SK-N-SH (cell line): ENCODE measurements at regions not wholly inside any gene's neighbourhood (a gene's known extent, or its start where the extent isn't known, plus 50 kb on each side); places are given as distances from the start of the nearest gene placed in this dataset.

ENCODE experiments used
- CTCF ChIA-PET: fragments of 300-600, 350-600 bp; formaldehyde crosslinking; extraction: SDS; loops from one replicate; lab custom pipeline; 2021; lab: Yijun Ruan, JAX
- POLR2A ChIA-PET: fragments of 350-600 bp; sonication (Branson Sonifier 250); formaldehyde crosslinking; extraction: SDS; loops from one replicate; lab custom pipeline; 2020; ENCODE audit warnings: antibody characterized with exemption, inconsistent platforms; lab: Yijun Ruan, JAX
- DNase-seq: peaks from one replicate; pipeline ENCODE4 v3.0.0; 2012
- H2AFZ ChIP-seq: fragments of 200-600 bp; sonication (generic); 2 replicates; pipeline ENCODE4 v1.8.1; 2016; ENCODE audit warnings: antibody characterized with exemption, mild to moderate bottlenecking, low read depth
- H3F3A ChIP-seq: fragments of 200-600 bp; sonication (generic); replicated peaks from 2 replicates; pipeline ENCODE3; 2016; ENCODE audit warnings: antibody characterized with exemption, mild to moderate bottlenecking; ENCODE audit not compliant: insufficient read depth
- H3K27ac ChIP-seq, 2 experiments: fragments of 200-500 bp in 1 of 2; fragments of 200-600 bp in 1 of 2; sonication (Bioruptor generic) in 1 of 2; sonication (generic), shearing (Covaris generic) in 1 of 2; 2 replicates each; pipeline versions ENCODE4 v1.5.1 to v1.6.1; 2014 to 2016; ENCODE audit warnings: low read depth in 2 of 2, inconsistent platforms in 1 of 2, low read length in 1 of 2, mild to moderate bottlenecking in 1 of 2, mixed read lengths in 1 of 2
- H3K27me3 ChIP-seq: fragments of 200-600 bp; sonication (generic), shearing (Covaris generic); 2 replicates; pipeline ENCODE4 v1.6.1; 2016; ENCODE audit warnings: mixed run types; ENCODE audit not compliant: insufficient read depth
- H3K36me3 ChIP-seq, 2 experiments: fragments of 200-500 bp in 1 of 2; fragments of 200-600 bp in 1 of 2; sonication (Bioruptor generic) in 1 of 2; sonication (generic) in 1 of 2; replicated peaks in 1 of 2; 2 replicates each; pipeline versions ENCODE3 to v1.5.1; 2014 to 2016; ENCODE audit warnings: low read length in 1 of 2, mild to moderate bottlenecking in 1 of 2; ENCODE audit not compliant: insufficient read depth in 2 of 2, control insufficient read depth in 1 of 2
- H3K4me1 ChIP-seq, 2 experiments: fragments of 200-500 bp in 1 of 2; fragments of 200-600 bp in 1 of 2; sonication (Bioruptor generic) in 1 of 2; sonication (generic), shearing (Covaris generic) in 1 of 2; 2 replicates each; pipeline versions ENCODE4 v1.5.1 to v1.6.1; 2014 to 2016; ENCODE audit warnings: low read depth in 1 of 2, low read length in 1 of 2, mixed run types in 1 of 2; ENCODE audit not compliant: insufficient read depth in 2 of 2, control insufficient read depth in 1 of 2
- H3K4me2 ChIP-seq: fragments of 200-600 bp; sonication (generic), shearing (Covaris generic); 2 replicates; pipeline ENCODE4 v1.6.1; 2017; ENCODE audit warnings: mixed run types
- H3K4me3 ChIP-seq, 2 experiments: fragments of 200-500 bp in 1 of 2; fragments of 200-600 bp in 1 of 2; sonication (Bioruptor generic) in 1 of 2; sonication (generic), shearing (Covaris generic) in 1 of 2; 2 replicates each; pipeline versions ENCODE4 v1.5.1 to v1.8.1; 2014 to 2016; ENCODE audit warnings: low read depth in 2 of 2, inconsistent platforms in 1 of 2, low read length in 1 of 2, mild to moderate bottlenecking in 1 of 2, mixed read lengths in 1 of 2, moderate library complexity in 1 of 2
- H3K79me2 ChIP-seq: fragments of 200-600 bp; sonication (generic); 2 replicates; pipeline ENCODE4 v1.8.1; 2017; ENCODE audit warnings: mild to moderate bottlenecking; ENCODE audit not compliant: insufficient read depth
- H3K9ac ChIP-seq: fragments of 200-600 bp; sonication (generic); 2 replicates; pipeline ENCODE4 v1.6.1; 2017; ENCODE audit warnings: mixed run types
- H3K9me2 ChIP-seq: fragments of 200-600 bp; sonication (generic); 2 replicates; pipeline ENCODE4 v1.6.1; 2017; ENCODE audit warnings: mixed run types
- H3K9me3 ChIP-seq: fragments of 200-600 bp; sonication (generic); 2 replicates; pipeline ENCODE4 v1.6.1; 2017; ENCODE audit warnings: mixed run types, mild to moderate bottlenecking, moderate library complexity
- H4K20me1 ChIP-seq: fragments of 200-600 bp; sonication (generic); 2 replicates; pipeline ENCODE4 v1.6.1; 2017; ENCODE audit warnings: mild to moderate bottlenecking, mixed run types; ENCODE audit not compliant: insufficient read depth
- CHD2 ChIP-seq: fragments of 150-350 bp; IDR thresholded peaks from 2 replicates; pipeline ENCODE4 v1.6.1; 2018; ENCODE audit warnings: low read length; ENCODE audit not compliant: partially characterized antibody
- ELF1 ChIP-seq: IDR thresholded peaks from 2 replicates; pipeline ENCODE4 v1.4.0; 2012
- EP300 ChIP-seq, 2 experiments: IDR thresholded peaks; 2 replicates each; pipeline versions ENCODE4 v1.4.0 to v1.6.1; 2012; ENCODE audit warnings: borderline replicate concordance in 1 of 2, low read depth in 1 of 2, low read length in 1 of 2
- FOXM1 ChIP-seq: IDR thresholded peaks from 2 replicates; pipeline ENCODE4 v1.4.0; 2012; ENCODE audit warnings: low read depth, mild to moderate bottlenecking
- GATA2 ChIP-seq: sonication (generic); formaldehyde crosslinking; IDR thresholded peaks from 2 replicates; pipeline ENCODE4 v1.5.0; 2020; ENCODE audit warnings: mild to moderate bottlenecking, missing genetic modification reagents
- MEF2A ChIP-seq: IDR thresholded peaks from 2 replicates; pipeline ENCODE4 v1.4.0; 2012; ENCODE audit warnings: low read depth, borderline replicate concordance
- MXI1 ChIP-seq: IDR thresholded peaks from 2 replicates; pipeline ENCODE4 v1.6.1; 2012; ENCODE audit warnings: mild to moderate bottlenecking, low read depth, low read length, improper control_type of control experiment
- NFIC ChIP-seq: IDR thresholded peaks from 2 replicates; pipeline ENCODE4 v1.4.0; 2012; ENCODE audit warnings: borderline replicate concordance
- RAD21 ChIP-seq: IDR thresholded peaks from 2 replicates; pipeline ENCODE4 v1.6.1; 2012; ENCODE audit warnings: mild to moderate bottlenecking, low read length
- RCOR1 ChIP-seq: fragments of 150-350 bp; IDR thresholded peaks from 2 replicates; pipeline ENCODE4 v1.6.1; 2017; ENCODE audit warnings: antibody characterized with exemption, low read length
- RXRA ChIP-seq: IDR thresholded peaks from 2 replicates; pipeline ENCODE4 v1.4.0; 2012; ENCODE audit warnings: low read depth, mild to moderate bottlenecking, borderline replicate concordance
- TAF1 ChIP-seq: IDR thresholded peaks from 2 replicates; pipeline ENCODE4 v1.6.1; 2012; ENCODE audit warnings: low read depth, mild to moderate bottlenecking, low read length, moderate library complexity, borderline replicate concordance
- TEAD4 ChIP-seq: IDR thresholded peaks from 2 replicates; pipeline ENCODE4 v1.4.0; 2012; ENCODE audit warnings: mild to moderate bottlenecking, borderline replicate concordance; ENCODE audit not compliant: insufficient read depth
- YY1 ChIP-seq: IDR thresholded peaks from 2 replicates; pipeline ENCODE4 v1.4.0; 2012; ENCODE audit warnings: low read depth, mild to moderate bottlenecking
- WGBS: methylation state at CpG from one replicate; pipeline ENCODE4 v1.1.6; 2017; ENCODE audit warnings: low lambda C conversion rate; 5-methylcytosine and 5-hydroxymethylcytosine counted together
- TF ChIP-seq, protein P1 (sequence below): IDR thresholded peaks from 2 replicates; pipeline ENCODE4 v1.6.1; 2012; ENCODE audit warnings: mild to moderate bottlenecking, low read depth, low read length, moderate library complexity
- TF ChIP-seq, protein P2 (sequence below): IDR thresholded peaks from 2 replicates; pipeline ENCODE4 v1.4.0; 2012; ENCODE audit warnings: low read depth, borderline replicate concordance
- TF ChIP-seq, protein P3 (sequence below): fragments of 150-350 bp; IDR thresholded peaks from 2 replicates; pipeline ENCODE4 v1.6.1; 2017; ENCODE audit warnings: antibody characterized with exemption, low read length, low read depth, borderline replicate concordance
- TF ChIP-seq, protein P4 (sequence below): fragments of 200-600 bp; sonication (generic); IDR thresholded peaks from 2 replicates; pipeline ENCODE4 v1.6.1; 2017; ENCODE audit warnings: antibody characterized with exemption, mild to moderate bottlenecking, moderate library complexity

DNA sequence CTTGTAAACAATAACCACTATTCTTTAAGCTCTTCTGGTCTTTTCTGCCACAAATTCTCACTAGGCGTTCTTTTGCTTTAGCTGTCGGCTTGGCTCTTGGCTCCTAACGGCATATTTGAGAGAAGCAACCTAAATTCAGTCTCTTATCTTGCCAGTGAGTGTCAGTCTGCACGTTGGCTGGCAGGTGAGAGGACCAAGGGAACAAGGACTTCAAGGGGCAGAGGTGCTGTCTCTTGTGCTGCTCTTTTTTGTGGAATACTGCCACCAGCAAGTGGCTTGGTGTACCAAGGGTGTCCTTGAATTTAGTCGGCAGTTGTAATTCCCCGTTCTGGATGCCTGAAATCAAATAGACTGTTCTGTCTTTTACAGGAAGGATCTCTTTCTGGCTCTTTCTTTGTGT lies 77.8 kb upstream of the SLC4A4 start:
- Histone ChIP-seq H3K4me1 (no peaks in the 10 kb centered on the region), H3K79me2 (no peaks in the 10 kb centered on the region), H3K9me3 (no peaks in the 10 kb centered on the region), H3K27me3 (peaks cover 20% of the 10 kb centered on the region; the same call in 1 of the 2 replicates), H3K27ac (no peak overlapping the region), H3K4me3 (no peak overlapping the region), H3K36me3 (no peaks in the 10 kb centered on the region), H4K20me1 (no peaks in the 10 kb centered on the region), H3K4me2 (no peak overlapping the region), H3K9me2 (no peaks in the 10 kb centered on the region), H3F3A (no peaks in the 10 kb centered on the region), H2AFZ (no peak overlapping the region), H3K9ac (no peak overlapping the region)
- TF ChIP-seq TEAD4 (no peak), YY1 (no peak), RXRA (no peak), NFIC (no peak), MXI1 (no peak), RCOR1 (no peak), FOXM1 (no peak), ELF1 (no peak), TAF1 (no peak), MEF2A (no peak), RAD21 (no peak), EP300 (IDR thresholded peaks at IDR 0.05; ENCODE audit: borderline replicate concordance in 1 of 2, low read depth in 1 of 2, low read length in 1 of 2) (no peak), CHD2 (no peak), GATA2 (CRISPR knock-in tag) (no peak)
- TF ChIP-seq, protein P1, sequence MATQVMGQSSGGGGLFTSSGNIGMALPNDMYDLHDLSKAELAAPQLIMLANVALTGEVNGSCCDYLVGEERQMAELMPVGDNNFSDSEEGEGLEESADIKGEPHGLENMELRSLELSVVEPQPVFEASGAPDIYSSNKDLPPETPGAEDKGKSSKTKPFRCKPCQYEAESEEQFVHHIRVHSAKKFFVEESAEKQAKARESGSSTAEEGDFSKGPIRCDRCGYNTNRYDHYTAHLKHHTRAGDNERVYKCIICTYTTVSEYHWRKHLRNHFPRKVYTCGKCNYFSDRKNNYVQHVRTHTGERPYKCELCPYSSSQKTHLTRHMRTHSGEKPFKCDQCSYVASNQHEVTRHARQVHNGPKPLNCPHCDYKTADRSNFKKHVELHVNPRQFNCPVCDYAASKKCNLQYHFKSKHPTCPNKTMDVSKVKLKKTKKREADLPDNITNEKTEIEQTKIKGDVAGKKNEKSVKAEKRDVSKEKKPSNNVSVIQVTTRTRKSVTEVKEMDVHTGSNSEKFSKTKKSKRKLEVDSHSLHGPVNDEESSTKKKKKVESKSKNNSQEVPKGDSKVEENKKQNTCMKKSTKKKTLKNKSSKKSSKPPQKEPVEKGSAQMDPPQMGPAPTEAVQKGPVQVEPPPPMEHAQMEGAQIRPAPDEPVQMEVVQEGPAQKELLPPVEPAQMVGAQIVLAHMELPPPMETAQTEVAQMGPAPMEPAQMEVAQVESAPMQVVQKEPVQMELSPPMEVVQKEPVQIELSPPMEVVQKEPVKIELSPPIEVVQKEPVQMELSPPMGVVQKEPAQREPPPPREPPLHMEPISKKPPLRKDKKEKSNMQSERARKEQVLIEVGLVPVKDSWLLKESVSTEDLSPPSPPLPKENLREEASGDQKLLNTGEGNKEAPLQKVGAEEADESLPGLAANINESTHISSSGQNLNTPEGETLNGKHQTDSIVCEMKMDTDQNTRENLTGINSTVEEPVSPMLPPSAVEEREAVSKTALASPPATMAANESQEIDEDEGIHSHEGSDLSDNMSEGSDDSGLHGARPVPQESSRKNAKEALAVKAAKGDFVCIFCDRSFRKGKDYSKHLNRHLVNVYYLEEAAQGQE: no peak
- TF ChIP-seq, protein P2, sequence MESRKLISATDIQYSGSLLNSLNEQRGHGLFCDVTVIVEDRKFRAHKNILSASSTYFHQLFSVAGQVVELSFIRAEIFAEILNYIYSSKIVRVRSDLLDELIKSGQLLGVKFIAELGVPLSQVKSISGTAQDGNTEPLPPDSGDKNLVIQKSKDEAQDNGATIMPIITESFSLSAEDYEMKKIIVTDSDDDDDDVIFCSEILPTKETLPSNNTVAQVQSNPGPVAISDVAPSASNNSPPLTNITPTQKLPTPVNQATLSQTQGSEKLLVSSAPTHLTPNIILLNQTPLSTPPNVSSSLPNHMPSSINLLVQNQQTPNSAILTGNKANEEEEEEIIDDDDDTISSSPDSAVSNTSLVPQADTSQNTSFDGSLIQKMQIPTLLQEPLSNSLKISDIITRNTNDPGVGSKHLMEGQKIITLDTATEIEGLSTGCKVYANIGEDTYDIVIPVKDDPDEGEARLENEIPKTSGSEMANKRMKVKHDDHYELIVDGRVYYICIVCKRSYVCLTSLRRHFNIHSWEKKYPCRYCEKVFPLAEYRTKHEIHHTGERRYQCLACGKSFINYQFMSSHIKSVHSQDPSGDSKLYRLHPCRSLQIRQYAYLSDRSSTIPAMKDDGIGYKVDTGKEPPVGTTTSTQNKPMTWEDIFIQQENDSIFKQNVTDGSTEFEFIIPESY: no peak
- TF ChIP-seq, protein P3, sequence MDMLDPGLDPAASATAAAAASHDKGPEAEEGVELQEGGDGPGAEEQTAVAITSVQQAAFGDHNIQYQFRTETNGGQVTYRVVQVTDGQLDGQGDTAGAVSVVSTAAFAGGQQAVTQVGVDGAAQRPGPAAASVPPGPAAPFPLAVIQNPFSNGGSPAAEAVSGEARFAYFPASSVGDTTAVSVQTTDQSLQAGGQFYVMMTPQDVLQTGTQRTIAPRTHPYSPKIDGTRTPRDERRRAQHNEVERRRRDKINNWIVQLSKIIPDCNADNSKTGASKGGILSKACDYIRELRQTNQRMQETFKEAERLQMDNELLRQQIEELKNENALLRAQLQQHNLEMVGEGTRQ: no peak
- TF ChIP-seq, protein P4, sequence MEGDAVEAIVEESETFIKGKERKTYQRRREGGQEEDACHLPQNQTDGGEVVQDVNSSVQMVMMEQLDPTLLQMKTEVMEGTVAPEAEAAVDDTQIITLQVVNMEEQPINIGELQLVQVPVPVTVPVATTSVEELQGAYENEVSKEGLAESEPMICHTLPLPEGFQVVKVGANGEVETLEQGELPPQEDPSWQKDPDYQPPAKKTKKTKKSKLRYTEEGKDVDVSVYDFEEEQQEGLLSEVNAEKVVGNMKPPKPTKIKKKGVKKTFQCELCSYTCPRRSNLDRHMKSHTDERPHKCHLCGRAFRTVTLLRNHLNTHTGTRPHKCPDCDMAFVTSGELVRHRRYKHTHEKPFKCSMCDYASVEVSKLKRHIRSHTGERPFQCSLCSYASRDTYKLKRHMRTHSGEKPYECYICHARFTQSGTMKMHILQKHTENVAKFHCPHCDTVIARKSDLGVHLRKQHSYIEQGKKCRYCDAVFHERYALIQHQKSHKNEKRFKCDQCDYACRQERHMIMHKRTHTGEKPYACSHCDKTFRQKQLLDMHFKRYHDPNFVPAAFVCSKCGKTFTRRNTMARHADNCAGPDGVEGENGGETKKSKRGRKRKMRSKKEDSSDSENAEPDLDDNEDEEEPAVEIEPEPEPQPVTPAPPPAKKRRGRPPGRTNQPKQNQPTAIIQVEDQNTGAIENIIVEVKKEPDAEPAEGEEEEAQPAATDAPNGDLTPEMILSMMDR: no peak
- POLR2A ChIA-PET: no interaction called here
- DNase-seq: no peak
- WGBS: 13% methylated on average over 6 of the region's 6 CpGs
- CTCF ChIA-PET: interaction anchor here (1.2 kb wide), 1 partner anchor 8 kb away, joined by 3 read pairs; no protein-coding TSS in a partner anchor
